Skeletal muscle satellite cell (primary cell): ENCODE measurements at regions not wholly inside any gene's neighbourhood (a gene's known extent, or its start where the extent isn't known, plus 50 kb on each side); places are given as distances from the start of the nearest gene placed in this dataset.
"Not testable (repeated sequence)": the region's sequence is repeated elsewhere in the genome, so short reads cannot be mapped to it uniquely, and the experiment has no call there.

Experiments
- H3K27me3 ChIP-seq: 2 replicates; pipeline ENCODE4 v1.7.0; 2013; ENCODE audit warnings: low read length; ENCODE audit not compliant: control insufficient read depth, insufficient read depth
- H3K36me3 ChIP-seq: 2 replicates; pipeline ENCODE4 v1.7.0; 2013; ENCODE audit warnings: mild to moderate bottlenecking, control low read depth, low read length; ENCODE audit not compliant: insufficient read depth
- H3K4me1 ChIP-seq: 2 replicates; pipeline ENCODE4 v1.7.0; 2013; ENCODE audit warnings: low read length; ENCODE audit not compliant: control insufficient read depth, insufficient read depth
- H3K4me2 ChIP-seq: 2 replicates; pipeline ENCODE4 v1.7.0; 2013; ENCODE audit warnings: mild to moderate bottlenecking, low read length
- H3K4me3 ChIP-seq: 2 replicates; pipeline ENCODE4 v1.7.0; 2013; ENCODE audit warnings: low read length
- H3K9ac ChIP-seq: 2 replicates; pipeline ENCODE4 v1.7.0; 2013; ENCODE audit warnings: mild to moderate bottlenecking, low read depth, low read length, moderate library complexity
- H3K9me3 ChIP-seq: replicated peaks from 2 replicates; pipeline ENCODE4 v1.7.0; 2013; ENCODE audit warnings: mild to moderate bottlenecking, control low read depth, low read length

DNA sequence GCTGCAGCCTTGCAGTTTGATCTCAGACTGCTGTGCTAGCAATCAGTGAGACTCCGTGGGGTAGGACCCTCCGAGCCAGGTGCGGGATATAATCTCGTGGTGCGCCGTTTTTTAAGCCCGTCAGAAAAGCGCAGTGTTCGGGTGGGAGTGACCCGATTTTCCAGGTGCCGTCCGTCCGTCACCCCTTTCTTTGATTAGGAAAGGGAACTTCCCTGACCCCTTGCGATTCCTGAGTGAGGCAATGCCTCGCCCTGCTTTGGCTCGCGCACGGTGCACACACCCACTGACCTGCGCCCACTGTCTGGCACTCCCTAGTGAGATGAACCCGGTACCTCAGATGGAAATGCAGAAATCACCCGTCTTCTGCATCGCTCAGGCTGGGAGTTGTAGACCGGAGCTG is 203.2 kb downstream of the SNCAIP start:
- not testable (repeated sequence) for H3K4me2 ChIP-seq, H3K9ac ChIP-seq, H3K4me1 ChIP-seq, H3K9me3 ChIP-seq, H3K36me3 ChIP-seq, H3K4me3 ChIP-seq
- peaks cover 13% of the 10 kb centered on the region for H3K27me3 ChIP-seq

DNA sequence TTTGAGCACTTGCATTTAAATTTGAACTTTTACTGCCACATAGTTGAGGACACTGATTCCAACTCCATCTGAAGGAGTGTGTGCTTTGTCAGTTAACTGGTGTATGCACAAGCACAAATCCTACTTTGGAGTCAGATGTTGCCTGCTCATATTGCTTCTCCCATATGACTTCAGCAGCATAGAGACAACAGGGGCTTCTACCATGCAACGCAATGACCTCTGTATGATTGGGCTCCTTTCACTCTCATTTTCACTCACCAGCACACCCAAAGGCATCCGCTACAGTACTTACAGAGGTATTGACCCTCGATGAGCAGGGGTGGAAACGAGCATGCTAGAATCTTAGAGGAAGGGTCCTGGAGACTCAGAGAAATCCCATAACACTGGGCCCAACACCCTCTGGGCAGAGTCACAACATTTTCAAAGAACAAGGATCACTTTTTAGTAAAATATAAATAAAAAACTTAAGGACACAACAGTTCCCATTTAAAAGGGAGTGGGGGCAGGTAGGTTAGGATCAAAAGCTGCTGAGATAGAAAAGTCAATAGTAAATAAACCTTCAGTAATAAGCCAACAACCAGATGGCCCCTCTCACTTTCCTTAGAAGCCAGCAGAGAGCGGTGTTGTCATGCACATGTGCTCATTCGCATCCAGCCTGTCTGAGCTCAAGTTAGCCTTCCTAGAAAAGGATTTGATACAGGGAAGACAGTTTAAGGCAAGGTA is 203.8 kb downstream of the SNCAIP start:
- no peak overlapping the region for H3K4me3 ChIP-seq
- no peaks in the 10 kb centered on the region for H3K4me1 ChIP-seq
- H3K9ac ChIP-seq: no peak overlapping the region

DNA sequence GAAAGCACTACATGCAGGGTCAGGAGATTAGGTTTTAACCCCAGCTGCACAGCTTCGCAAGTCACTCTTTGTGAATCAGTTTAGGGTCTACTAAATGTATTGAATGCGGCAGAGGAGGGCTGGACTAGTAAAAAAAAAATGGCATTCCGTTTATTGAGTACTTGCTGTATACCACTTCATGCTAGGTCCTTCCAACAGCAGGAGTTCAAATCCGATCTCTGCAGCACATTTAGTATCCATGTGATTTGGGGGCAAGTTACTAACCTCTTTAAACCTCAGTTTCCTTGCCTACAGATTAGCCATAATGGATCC is 204.4 kb downstream of the SNCAIP start:
- H3K9me3 ChIP-seq: no peaks in the 10 kb centered on the region
- H3K4me2 ChIP-seq: no peak overlapping the region
- H3K4me1 ChIP-seq: no peaks in the 10 kb centered on the region
- H3K4me3 ChIP-seq: no peak overlapping the region
- H3K36me3 ChIP-seq: no peaks in the 10 kb centered on the region
- H3K9ac ChIP-seq: no peak overlapping the region
- H3K27me3 ChIP-seq: peaks cover 13% of the 10 kb centered on the region

More for the DNA sequence above, 203.8 kb downstream of the SNCAIP start:
- Histone ChIP-seq H3K4me2 (no peak overlapping the region), H3K27me3 (peaks cover 13% of the 10 kb centered on the region), H3K9me3 (no peaks in the 10 kb centered on the region), H3K36me3 (no peaks in the 10 kb centered on the region)

DNA sequence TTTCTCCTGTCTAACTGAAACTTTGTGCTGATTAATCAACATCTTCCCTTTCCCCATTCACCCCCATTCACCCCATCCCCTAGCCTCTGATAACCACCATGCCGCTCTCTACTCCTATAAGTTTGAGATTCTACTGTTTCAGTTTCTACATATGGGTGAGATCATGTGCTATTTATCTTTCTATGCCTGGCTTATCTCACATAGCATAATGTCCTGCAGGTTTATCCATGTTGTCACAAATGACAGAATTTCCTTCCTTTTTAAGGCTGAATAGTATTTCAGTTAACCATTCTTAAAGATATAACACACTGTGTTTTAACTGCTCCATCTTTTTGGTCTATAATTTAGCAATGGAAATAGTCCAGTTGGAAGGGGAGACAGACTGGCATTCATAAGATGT is 205.1 kb downstream of the SNCAIP start:
- Histone ChIP-seq H3K4me1 (no peaks in the 10 kb centered on the region), H3K27me3 (peaks cover 13% of the 10 kb centered on the region), H3K4me2 (no peak overlapping the region), H3K36me3 (no peaks in the 10 kb centered on the region), H3K4me3 (no peak overlapping the region), H3K9ac (no peak overlapping the region), H3K9me3 (no peaks in the 10 kb centered on the region)

DNA sequence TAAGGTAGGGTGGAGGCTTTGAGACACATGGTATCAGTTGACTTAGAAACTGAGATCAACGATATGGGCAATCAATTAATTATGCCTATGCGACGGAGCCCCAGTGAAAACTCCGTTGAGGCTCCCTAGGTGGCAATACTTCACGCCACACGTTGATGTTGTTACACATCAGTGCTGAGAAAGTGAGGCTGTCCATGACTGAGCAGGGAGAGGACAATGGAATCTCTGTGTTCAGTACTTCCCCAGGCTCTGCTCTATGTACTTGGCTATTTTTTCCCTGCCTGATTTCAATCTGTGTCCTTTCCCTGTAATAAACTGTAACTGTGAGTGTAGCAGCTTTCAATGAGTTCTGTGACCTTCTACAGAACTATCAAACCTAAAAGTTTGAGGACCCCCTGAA is 211.7 kb downstream of the SNCAIP start:
- Histone ChIP-seq H3K27me3 (peaks cover 9% of the 10 kb centered on the region), H3K4me3 (no peak overlapping the region), H3K4me1 (no peaks in the 10 kb centered on the region), H3K9me3 (no peaks in the 10 kb centered on the region), H3K36me3 (no peaks in the 10 kb centered on the region), H3K4me2 (no peak overlapping the region), H3K9ac (no peak overlapping the region)

DNA sequence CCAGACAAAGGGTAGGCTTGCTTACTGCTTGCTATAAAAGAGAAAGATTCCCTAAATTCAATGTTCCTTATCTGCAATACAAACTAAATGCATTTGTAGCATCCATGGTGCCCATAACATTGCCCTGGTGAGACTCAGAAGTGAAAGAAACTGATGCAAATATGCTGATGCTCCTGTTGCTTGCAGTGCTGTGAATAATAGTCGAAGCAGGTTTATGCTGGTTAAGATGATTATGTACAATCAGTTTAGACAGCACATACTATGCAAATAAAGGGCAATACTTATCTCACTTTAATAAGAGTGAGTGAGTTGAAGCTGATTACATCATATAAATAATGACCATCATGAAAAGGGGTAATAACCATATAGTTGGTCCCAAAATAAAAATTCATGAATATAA is 215.5 kb downstream of the SNCAIP start:
- Histone ChIP-seq H3K4me3 (no peak overlapping the region), H3K9ac (no peak overlapping the region), H3K4me1 (no peaks in the 10 kb centered on the region), H3K36me3 (no peaks in the 10 kb centered on the region), H3K9me3 (no peaks in the 10 kb centered on the region), H3K27me3 (peaks cover 2% of the 10 kb centered on the region), H3K4me2 (no peak overlapping the region)

DNA sequence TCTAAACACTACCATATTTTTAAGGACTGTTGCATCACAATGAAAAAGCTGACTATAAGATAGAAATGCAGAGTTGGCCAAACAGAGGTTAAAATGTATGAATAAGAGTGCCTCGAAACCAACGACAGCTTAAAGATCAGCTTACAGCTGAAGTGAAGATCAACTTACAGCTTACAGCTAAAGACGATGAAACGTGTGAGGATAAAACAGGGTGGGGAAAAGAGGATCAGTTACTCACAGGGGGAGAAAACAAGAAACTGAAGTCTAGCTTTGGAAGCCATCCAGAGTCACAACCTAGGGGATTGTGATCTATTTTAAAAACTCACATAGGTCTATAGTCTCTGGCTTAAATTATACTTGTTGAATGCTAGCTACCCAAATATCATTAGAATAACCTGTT is 220.0 kb downstream of the SNCAIP start:
- Histone ChIP-seq H3K4me2 (no peak overlapping the region), H3K27me3 (peaks cover 5% of the 10 kb centered on the region), H3K9me3 (no peaks in the 10 kb centered on the region), H3K4me3 (no peak overlapping the region), H3K9ac (no peak overlapping the region), H3K4me1 (no peaks in the 10 kb centered on the region), H3K36me3 (no peaks in the 10 kb centered on the region)

DNA sequence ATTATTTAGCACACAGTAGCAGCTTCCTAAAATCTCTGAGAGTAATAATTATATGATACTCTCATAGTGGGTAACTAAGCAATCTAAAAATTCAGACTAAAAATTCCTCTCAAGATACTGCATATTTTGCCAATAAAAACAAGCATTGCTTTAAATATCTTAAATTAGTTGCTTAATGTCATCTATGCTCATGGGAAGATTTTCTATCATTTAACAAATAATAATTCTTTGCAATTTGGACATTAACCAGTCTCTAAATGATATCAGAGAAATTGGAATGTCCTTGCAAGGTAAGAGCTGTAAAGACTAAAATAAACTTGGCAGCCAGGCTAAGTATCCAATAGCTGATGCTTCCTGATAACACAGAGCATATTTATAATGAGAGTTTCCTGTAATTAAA is 221.8 kb downstream of the SNCAIP start:
- Histone ChIP-seq H3K4me3 (no peak overlapping the region), H3K4me2 (no peak overlapping the region), H3K9me3 (no peaks in the 10 kb centered on the region), H3K27me3 (peaks cover 3% of the 10 kb centered on the region), H3K9ac (no peak overlapping the region), H3K4me1 (no peaks in the 10 kb centered on the region), H3K36me3 (no peaks in the 10 kb centered on the region)

DNA sequence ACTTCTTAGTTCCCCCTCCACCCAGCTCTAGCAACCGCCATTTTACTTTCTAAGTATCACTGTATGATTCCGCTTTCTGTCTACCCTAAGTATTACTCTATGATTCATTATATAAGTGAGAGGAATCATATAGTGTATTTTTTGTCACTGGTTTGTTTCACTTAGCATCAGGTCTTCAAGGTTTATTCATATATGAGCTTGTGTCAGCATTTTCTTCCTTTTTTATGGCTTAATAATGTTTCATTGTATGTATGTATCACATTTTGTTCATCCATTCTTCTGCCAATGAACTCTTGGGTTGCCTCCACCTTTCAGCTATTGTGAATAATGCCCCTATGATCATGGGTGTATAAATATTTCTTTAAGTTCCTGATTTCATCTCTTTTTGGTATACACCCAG is 222.8 kb downstream of the SNCAIP start:
- Histone ChIP-seq H3K9ac (no peak overlapping the region), H3K4me1 (no peaks in the 10 kb centered on the region), H3K4me2 (no peak overlapping the region), H3K27me3 (peaks cover 5% of the 10 kb centered on the region), H3K4me3 (no peak overlapping the region), H3K36me3 (no peaks in the 10 kb centered on the region), H3K9me3 (no peaks in the 10 kb centered on the region)

DNA sequence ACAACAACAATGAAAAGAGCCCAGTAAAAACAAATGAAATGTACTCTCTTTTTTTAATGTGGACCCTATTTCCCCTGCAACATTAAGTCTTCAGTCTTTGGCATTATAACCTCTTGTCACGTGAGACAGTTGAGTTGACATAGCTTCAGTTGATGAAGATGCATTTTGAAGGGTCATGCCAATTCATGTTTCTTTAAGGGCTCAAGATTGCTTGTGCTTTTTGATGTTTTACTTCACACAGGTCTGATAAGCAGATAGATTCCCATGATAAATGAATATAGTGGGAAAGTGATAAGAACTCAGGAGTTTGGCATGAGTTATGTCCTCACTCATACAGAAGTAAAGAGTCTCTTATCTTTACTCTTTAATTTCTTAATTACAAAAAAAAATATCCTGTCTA is 229.4 kb downstream of the SNCAIP start:
- no peak overlapping the region for H3K4me3 ChIP-seq
- peaks cover 10% of the 10 kb centered on the region for H3K27me3 ChIP-seq
- H3K36me3 ChIP-seq: no peaks in the 10 kb centered on the region
- no peaks in the 10 kb centered on the region for H3K4me1 ChIP-seq
- H3K9ac ChIP-seq: no peak overlapping the region
- H3K4me2 ChIP-seq: no peak overlapping the region
- H3K9me3 ChIP-seq: no peaks in the 10 kb centered on the region

DNA sequence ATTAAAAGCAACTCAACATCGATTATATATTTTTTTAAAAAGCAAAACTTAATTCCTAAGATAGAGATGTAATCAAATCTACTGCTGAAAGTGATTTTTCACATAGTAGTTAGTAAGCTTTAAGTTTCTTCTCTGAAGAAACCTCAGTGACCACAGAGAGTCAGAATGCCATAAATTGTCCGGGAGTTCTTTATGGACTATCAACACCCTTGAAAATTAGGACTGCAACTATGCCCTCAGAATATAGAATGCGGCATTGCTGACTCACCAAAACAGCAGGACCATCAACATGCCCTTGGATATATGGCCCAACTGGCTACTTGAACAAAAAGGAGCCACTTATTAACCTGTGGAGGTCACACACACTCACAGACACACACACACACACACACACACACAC is 228.9 kb upstream of the SNX2 start:
- no peak overlapping the region for H3K9ac ChIP-seq
- no peak overlapping the region for H3K4me3 ChIP-seq

DNA sequence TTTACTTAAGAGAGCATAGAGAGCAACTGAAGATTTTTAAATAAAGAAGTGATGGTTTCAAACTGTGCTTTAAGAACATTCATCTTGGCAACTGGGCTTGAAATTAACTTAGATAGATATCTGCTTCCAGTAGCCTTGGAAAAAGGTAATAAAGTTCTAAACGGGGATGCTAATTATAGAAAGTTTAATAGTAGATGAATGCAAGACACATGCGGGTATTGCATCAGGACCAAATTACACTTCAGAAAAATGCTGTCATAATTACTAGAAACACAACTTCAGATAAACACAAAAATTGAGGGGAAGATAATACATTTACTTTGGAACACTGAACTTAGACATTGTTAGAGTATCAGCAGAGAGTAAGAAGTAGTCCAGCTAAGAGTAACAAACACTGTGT is 227.7 kb upstream of the SNX2 start:
- no peaks in the 10 kb centered on the region for H3K27me3 ChIP-seq
- no peak overlapping the region for H3K4me2 ChIP-seq

More for the DNA sequence above, 228.9 kb upstream of the SNX2 start:
- H3K4me1 ChIP-seq: no peaks in the 10 kb centered on the region
- H3K27me3 ChIP-seq: peaks cover 4% of the 10 kb centered on the region
- no peak overlapping the region for H3K4me2 ChIP-seq
- H3K9me3 ChIP-seq: no peaks in the 10 kb centered on the region
- H3K36me3 ChIP-seq: no peaks in the 10 kb centered on the region

More for the DNA sequence above, 227.7 kb upstream of the SNX2 start:
- H3K9me3 ChIP-seq: no peaks in the 10 kb centered on the region
- no peak overlapping the region for H3K9ac ChIP-seq
- no peaks in the 10 kb centered on the region for H3K36me3 ChIP-seq
- H3K4me1 ChIP-seq: no peaks in the 10 kb centered on the region
- no peak overlapping the region for H3K4me3 ChIP-seq
